GM23338 (cell line): ENCODE measurements at regions not wholly inside any gene's neighbourhood (a gene's known extent, or its start where the extent isn't known, plus 50 kb on each side); places are given as distances from the start of the nearest gene placed in this dataset.

Experiments
- ATAC-seq: fragments of 200-7000 bp; cut with Tn5 transposase; 3 replicates; pipeline ENCODE4 v1.9.1; 2020
- DNase-seq: peaks from one replicate; pipeline ENCODE4 v3.0.0-alpha.2; 2015; ENCODE audit warnings: low spot score
- H2AFZ ChIP-seq: fragments of 200-600 bp; sonication (generic); 2 replicates; pipeline ENCODE4 v1.8.0; 2016; ENCODE audit warnings: antibody characterized with exemption, mild to moderate bottlenecking, moderate library complexity
- H3F3A ChIP-seq: fragments of 200-600 bp; sonication (generic); replicated peaks from 2 replicates; pipeline ENCODE4 v1.8.0; 2017; ENCODE audit warnings: antibody characterized with exemption, mixed run types, low read depth
- H3K27ac ChIP-seq: fragments of 200-600 bp; sonication (generic); 2 replicates; pipeline ENCODE4 v1.6.1; 2016; ENCODE audit warnings: low read depth
- H3K27me3 ChIP-seq: fragments of 200-600 bp; sonication (generic); 2 replicates; pipeline ENCODE4 v1.8.0; 2016; ENCODE audit warnings: mild to moderate bottlenecking, mixed run types, moderate library complexity; ENCODE audit not compliant: insufficient read depth
- H3K36me3 ChIP-seq: fragments of 200-600 bp; sonication (generic); 2 replicates; pipeline ENCODE4 v1.8.0; 2016; ENCODE audit warnings: mild to moderate bottlenecking; ENCODE audit not compliant: insufficient read depth
- H3K4me1 ChIP-seq: fragments of 200-600 bp; sonication (generic); 2 replicates; pipeline ENCODE4 v1.8.0; 2016; ENCODE audit warnings: mild to moderate bottlenecking, moderate library complexity; ENCODE audit not compliant: insufficient read depth
- H3K4me2 ChIP-seq: fragments of 200-600 bp; sonication (generic); 2 replicates; pipeline ENCODE4 v1.7.1; 2017; ENCODE audit warnings: mixed run types
- H3K4me3 ChIP-seq: fragments of 200-600 bp; sonication (generic); 2 replicates; pipeline ENCODE4 v1.6.1; 2016; ENCODE audit warnings: mixed run types
- H3K79me2 ChIP-seq: fragments of 200-600 bp; sonication (generic); replicated peaks from 2 replicates; pipeline ENCODE4 v1.8.0; 2017; ENCODE audit warnings: mild to moderate bottlenecking; ENCODE audit not compliant: insufficient read depth
- H3K9me2 ChIP-seq: fragments of 200-600 bp; sonication (generic); 2 replicates; pipeline ENCODE4 v1.8.0; 2017; ENCODE audit not compliant: insufficient read depth
- H4K20me1 ChIP-seq: fragments of 200-600 bp; sonication (generic); replicated peaks from 2 replicates; pipeline ENCODE4 v1.8.0; 2017; ENCODE audit warnings: mild to moderate bottlenecking; ENCODE audit not compliant: insufficient read depth
- H3K27ac Mint-ChIP-seq: 2 replicates; pipeline ENCODE4 v1.8.0; 2020; ENCODE audit warnings: inconsistent platforms, mild to moderate bottlenecking, moderate library complexity, mixed read lengths
- H3K27me3 Mint-ChIP-seq: 3 replicates; pipeline ENCODE4 v1.8.0; 2022; ENCODE audit warnings: low read depth, mild to moderate bottlenecking, moderate library complexity, mixed read lengths, inconsistent platforms; ENCODE audit not compliant: insufficient read depth, poor library complexity
- H3K36me3 Mint-ChIP-seq: 3 replicates; pipeline ENCODE4 v1.8.0; 2021; ENCODE audit warnings: low read depth, mild to moderate bottlenecking, inconsistent platforms, moderate library complexity, mixed read lengths
- H3K4me1 Mint-ChIP-seq: 3 replicates; pipeline ENCODE4 v1.8.0; 2020; ENCODE audit warnings: mild to moderate bottlenecking, inconsistent platforms, mixed read lengths
- H3K4me3 Mint-ChIP-seq: 3 replicates; pipeline ENCODE4 v1.8.0; 2021; ENCODE audit warnings: moderate library complexity, mild to moderate bottlenecking, inconsistent platforms, mixed read lengths
- H3K9me3 Mint-ChIP-seq: 3 replicates; pipeline ENCODE4 v1.8.0; 2020; ENCODE audit warnings: moderate library complexity, mild to moderate bottlenecking, inconsistent platforms, mixed read lengths
- CREB1 ChIP-seq: fragments of 250-450 bp; sonication (Bioruptor Pico); IDR thresholded peaks from 2 replicates; pipeline ENCODE4 v1.5.0; 2020; ENCODE audit warnings: low read depth, mild to moderate bottlenecking, moderate library complexity
- CTCF ChIP-seq, 2 experiments: fragments of 200-600 bp in 1 of 2; sonication (generic) in 1 of 2; conservative IDR thresholded peaks; 2 replicates each; pipeline versions ENCODE4 v1.5.1 to v1.6.1; 2016 to 2017; ENCODE audit warnings: antibody characterized with exemption in 2 of 2, low read depth in 2 of 2, mild to moderate bottlenecking in 2 of 2, moderate library complexity in 1 of 2
- ETS1 ChIP-seq: IDR thresholded peaks from 2 replicates; pipeline ENCODE4 v1.6.1; 2016; ENCODE audit warnings: antibody characterized with exemption
- EZH2 ChIP-seq: fragments of 200-600 bp; sonication (generic); IDR thresholded peaks from one replicate; pipeline ENCODE4 v1.8.0; 2017; ENCODE audit warnings: antibody characterized with exemption, mild to moderate bottlenecking, low read depth; ENCODE audit not compliant: unreplicated experiment
- EZH2phosphoT487 ChIP-seq: fragments of 200-600 bp; sonication (generic); IDR thresholded peaks from one replicate; pipeline ENCODE4 v1.8.1; 2018; ENCODE audit warnings: antibody characterized with exemption; ENCODE audit not compliant: unreplicated experiment
- JUNB ChIP-seq: IDR thresholded peaks from one replicate; pipeline ENCODE4 v1.6.1; 2016; ENCODE audit warnings: antibody characterized with exemption; ENCODE audit not compliant: unreplicated experiment
- NANOG ChIP-seq: IDR thresholded peaks from 2 replicates; pipeline ENCODE4 v1.6.1; 2016; ENCODE audit warnings: antibody characterized with exemption, borderline replicate concordance
- POLR2AphosphoS5 ChIP-seq: IDR thresholded peaks from 2 replicates; pipeline ENCODE4 v1.6.1; 2016; ENCODE audit warnings: antibody characterized with exemption, low read depth
- REST ChIP-seq: IDR thresholded peaks from one replicate; pipeline ENCODE4 v1.6.1; 2018; ENCODE audit warnings: antibody characterized with exemption; ENCODE audit not compliant: unreplicated experiment
- STAT1 ChIP-seq: IDR thresholded peaks from one replicate; pipeline ENCODE4 v1.6.1; 2016; ENCODE audit warnings: antibody characterized with exemption; ENCODE audit not compliant: unreplicated experiment
- ZNF114 ChIP-seq: fragments of 250-450 bp; sonication (Bioruptor Pico); IDR thresholded peaks from 2 replicates; pipeline ENCODE4 v1.5.0; 2020; ENCODE audit warnings: mild to moderate bottlenecking, moderate library complexity
- ZNF331 ChIP-seq: fragments of 250-450 bp; sonication (Bioruptor Pico); IDR thresholded peaks from 2 replicates; pipeline ENCODE4 v1.5.0; 2020; ENCODE audit warnings: low read depth, mild to moderate bottlenecking, moderate library complexity
- ZNF462 ChIP-seq: fragments of 250-450 bp; sonication (Bioruptor Pico); IDR thresholded peaks from 2 replicates; pipeline ENCODE4 v1.5.0; 2020; ENCODE audit warnings: mild to moderate bottlenecking, moderate library complexity

- peaks cover 3% of the 10 kb centered on the region; the same call in 1 of the 3 replicates for H3K9me3 Mint-ChIP-seq
- peaks cover 16% of the 10 kb centered on the region; the same call in 2 of the 3 replicates for H3K4me1 Mint-ChIP-seq
- H3K27me3 ChIP-seq = no peaks in the 10 kb centered on the region
- H3K9me2 ChIP-seq = peaks cover 21% of the 10 kb centered on the region
- no peak for DNase-seq
- no peaks in the 10 kb centered on the region for H3K36me3 Mint-ChIP-seq
- TF ChIP-seq ZNF114 (CRISPR knock-in tag) (no peak), JUNB (no peak), ETS1 (no peak), CTCF (conservative IDR thresholded peaks at IDR 0.05; ENCODE audit: low read depth in 2 of 2) (no peak), EZH2phosphoT487 (no peak), STAT1 (no peak), EZH2 (no peak), NANOG (no peak), REST (no peak), ZNF331 (no peak), POLR2AphosphoS5 (no peak), CREB1 (CRISPR knock-in tag) (no peak), ZNF462 (CRISPR knock-in tag) (no peak)
- no peak overlapping the region for H2AFZ ChIP-seq
- no peak for ATAC-seq
- no peak overlapping the region for H3K4me3 Mint-ChIP-seq
- peaks cover 16% of the 10 kb centered on the region for H3K4me1 ChIP-seq
- no peak overlapping the region for H3K4me3 ChIP-seq
- no peak overlapping the region for H3K4me2 ChIP-seq
- peaks cover 2% of the 10 kb centered on the region for H3K27me3 Mint-ChIP-seq
- H3F3A ChIP-seq = no peaks in the 10 kb centered on the region
- no peak overlapping the region for H3K27ac Mint-ChIP-seq
- no peak overlapping the region for H3K27ac ChIP-seq
- H4K20me1 ChIP-seq = no peaks in the 10 kb centered on the region
- no peaks in the 10 kb centered on the region for H3K36me3 ChIP-seq
- no peaks in the 10 kb centered on the region for H3K79me2 ChIP-seq
Observed at GRCh38 chr17:55666806-55667205, 55.9 kb downstream of the TMEM100 start.
